Fibroblast of the aortic adventitia (primary cell): ENCODE measurements at regions not wholly inside any gene's neighbourhood (a gene's known extent, or its start where the extent isn't known, plus 50 kb on each side); places are given as distances from the start of the nearest gene placed in this dataset.
"Not testable (repeated sequence)": the region's sequence is repeated elsewhere in the genome, so short reads cannot be mapped to it uniquely, and the experiment has no call there.

Experiments
- DNase-seq: peaks from one replicate; pipeline ENCODE4 v3.0.0-alpha.2; 2010; ENCODE audit warnings: low read depth
- H3K4me3 ChIP-seq: 2 replicates; pipeline ENCODE4 v1.5.1; 2011; ENCODE audit warnings: low read depth, mild to moderate bottlenecking, control low read depth, low read length, moderate library complexity
- CTCF ChIP-seq: IDR thresholded peaks from 2 replicates; pipeline ENCODE4 v1.5.1; 2011; ENCODE audit warnings: mild to moderate bottlenecking, low read length, control low read depth, inconsistent platforms; ENCODE audit not compliant: insufficient read depth

- DNase-seq, result no peak
- TF ChIP-seq CTCF, result no peak
- H3K4me3 ChIP-seq, result no peak overlapping the region
These were observed 126.3 kb upstream of the KIF5B start for GRCh38 chr10:32182476-32182875.

GRCh38 chr10:32180390-32181280 is 124.4 kb upstream of the KIF5B start:
- H3K4me3 ChIP-seq, result no peak overlapping the region
- no peak for TF ChIP-seq CTCF
- DNase-seq, result no peak

GRCh38 chr10:32179836-32180235 is 123.6 kb upstream of the KIF5B start:
- DNase-seq, result no peak
- no peak for TF ChIP-seq CTCF
- H3K4me3 ChIP-seq, result no peak overlapping the region

- not testable (repeated sequence) for H3K4me3 ChIP-seq, DNase-seq
These were observed 121.4 kb upstream of the KIF5B start for GRCh38 chr10:32177594-32177993.

GRCh38 chr10:32175629-32176028 is 119.4 kb upstream of the KIF5B start:
- DNase-seq, result no peak
- no peak for TF ChIP-seq CTCF
- H3K4me3 ChIP-seq, result no peak overlapping the region

- TF ChIP-seq CTCF, result no peak
- no peak for DNase-seq
- H3K4me3 ChIP-seq, result no peak overlapping the region
These were observed 118.2 kb upstream of the KIF5B start for GRCh38 chr10:32174349-32174893.

GRCh38 chr10:32171204-32171603 is 115.0 kb upstream of the KIF5B start:
- DNase-seq, result no peak
- no peak overlapping the region for H3K4me3 ChIP-seq
- no peak for TF ChIP-seq CTCF
